ENCODE measurements at regions not wholly inside any gene's neighbourhood (a gene's known extent, or its start where the extent isn't known, plus 50 kb on each side); places are given as distances from the start of the nearest gene placed in this dataset.

- no peaks in the 10 kb centered on the region for H4K20me1 ChIP-seq (replicated peaks in 1 of 2; ENCODE audit: control insufficient read depth in 1 of 2, insufficient read depth in 2 of 2, low read length in 2 of 2)
- no peak overlapping the region for H3K27ac ChIP-seq (ENCODE audit: low read depth, low read length)
- no peak overlapping the region for H3K18ac ChIP-seq (ENCODE audit: extremely low read depth, low read length)
- no peak overlapping the region for H4K8ac ChIP-seq (ENCODE audit: extremely low read depth, insufficient read depth, low read length)
- no peaks in the 10 kb centered on the region for H3K9me3 ChIP-seq (ENCODE audit: insufficient read depth in 2 of 2, low read depth in 1 of 2, low read length in 1 of 2)
- H3K23me2 ChIP-seq (ENCODE audit: low read depth, low read length), result no peaks in the 10 kb centered on the region
- no peak overlapping the region for H3K9ac ChIP-seq (replicated peaks in 1 of 4; ENCODE audit: extremely low read depth in 1 of 4, low read depth in 3 of 4, low read length in 3 of 4)
- H3K4me2 ChIP-seq (ENCODE audit: insufficient read depth in 1 of 2, low read depth in 2 of 2, low read length in 2 of 2), result no peak overlapping the region
- no peak overlapping the region for H2BK5ac ChIP-seq (ENCODE audit: low read depth, low read length)
- H3K27me3 ChIP-seq (replicated peaks in 1 of 4; ENCODE audit: control insufficient read depth in 3 of 4, extremely low read depth in 1 of 4, insufficient read depth in 3 of 4, low read length in 3 of 4), result peaks cover 0 to 4% (median 0%) of the 10 kb centered on the region in 4 experiments; a peak in 1 of 7 replicates
- DNase-seq (ENCODE audit: low read depth in 1 of 2, low spot score in 2 of 2) (no peak), FAIRE-seq (no peak)
- H2AFZ ChIP-seq (ENCODE audit: low read length), result no peak overlapping the region
- H3K14ac ChIP-seq (ENCODE audit: insufficient read length), result no peak overlapping the region
- H2AK5ac ChIP-seq (ENCODE audit: low read depth, low read length), result no peak overlapping the region
- no peak overlapping the region for H4K5ac ChIP-seq (ENCODE audit: insufficient read length, low read depth, low read length)
- H3K36me3 ChIP-seq (ENCODE audit: control insufficient read depth in 2 of 4, insufficient read depth in 4 of 4, low read length in 3 of 4), result no peaks in the 10 kb centered on the region
- no peak overlapping the region for H3K4me3 ChIP-seq (ENCODE audit: extremely low read depth in 1 of 4, insufficient read depth in 2 of 4, low read depth in 3 of 4, low read length in 4 of 4)
- H3K4ac ChIP-seq (replicated peaks; ENCODE audit: insufficient read length, low read depth, low read length), result no peak overlapping the region
- H3K79me2 ChIP-seq (ENCODE audit: control insufficient read depth in 1 of 2, insufficient read depth in 2 of 2, low read length in 2 of 2), result no peaks in the 10 kb centered on the region
- CTCF ChIA-PET (ENCODE audit: partially characterized antibody), result interaction anchor here (1.4 kb wide), 1 partner anchor 75 kb away, joined by 5 read pairs; no protein-coding TSS in a partner anchor
- POLR2A ChIA-PET (ENCODE audit: partially characterized antibody), result no interaction called here
- H3K79me1 ChIP-seq (ENCODE audit: low read depth, low read length), result no peaks in the 10 kb centered on the region
- no peak overlapping the region for H3K23ac ChIP-seq (ENCODE audit: insufficient read length)
- H3K4me1 ChIP-seq (replicated peaks in 1 of 4; ENCODE audit: control insufficient read depth in 3 of 4, insufficient read depth in 4 of 4, low read length in 3 of 4), result 0 out of 7 replicates have a peak, but pooled peaks cover 0 to 5% (median 0%) of the 10 kb centered on the region in 4 experiments
- H2BK20ac ChIP-seq (ENCODE audit: low read length), result no peak overlapping the region
- no peak overlapping the region for H4K91ac ChIP-seq (replicated peaks; ENCODE audit: insufficient read length, low read length)
- H2BK15ac ChIP-seq (ENCODE audit: low read length), result no peak overlapping the region
- no peak overlapping the region for H3K56ac ChIP-seq (replicated peaks; ENCODE audit: insufficient read length, low read depth, low read length)
- 76% methylated on average over 2 of the region's 2 CpGs; no CpG with 5 or more reads in 1 of the 2 experiments for WGBS, 2 experiments (ENCODE audit: extremely low coverage in 1 of 2, insufficient coverage in 1 of 2, insufficient read length in 1 of 2, insufficient replicate concordance in 2 of 2, low coverage in 1 of 2, low lambda C conversion rate in 2 of 2, missing lambda C conversion rate in 1 of 2)
- no peak overlapping the region for H2BK120ac ChIP-seq (replicated peaks; ENCODE audit: low read depth, low read length)
- no peak overlapping the region for H2BK12ac ChIP-seq (ENCODE audit: low read depth, low read length)
- TF ChIP-seq SAP30 (IDR thresholded peaks at IDR 0.05; ENCODE audit: insufficient read depth, insufficient replicate concordance, low read length) (no peak), CHD1 (IDR thresholded peaks at IDR 0.05; ENCODE audit: low read depth, low read length) (no peak), FOSL1 (IDR thresholded peaks at IDR 0.05; ENCODE audit: insufficient read depth, low read depth, low read length) (no peak), HDAC2 (IDR thresholded peaks at IDR 0.05; ENCODE audit: borderline replicate concordance in 1 of 2, low read depth in 2 of 2, low read length in 2 of 2) (no peak), KDM4A (IDR thresholded peaks at IDR 0.05; ENCODE audit: low read depth, low read length, severe bottlenecking) (no peak), EZH2 (IDR thresholded peaks at IDR 0.05; ENCODE audit: low read depth, low read length, severe bottlenecking) (no peak), SIRT6 (IDR thresholded peaks at IDR 0.05; ENCODE audit: low read length) (no peak), BACH1 (IDR thresholded peaks at IDR 0.05; ENCODE audit: low read length) (no peak), CREB1 (IDR thresholded peaks at IDR 0.05) (no peak), ATF2 (IDR thresholded peaks at IDR 0.05; ENCODE audit: low read length) (no peak), TEAD4 (IDR thresholded peaks at IDR 0.05; ENCODE audit: low read depth, low read length) (no peak), HDAC6 (IDR thresholded peaks at IDR 0.05; ENCODE audit: low read depth, low read length) (no peak), SUZ12 (IDR thresholded peaks at IDR 0.05; ENCODE audit: low read length) (no peak)
These were observed 79.2 kb downstream of the RIPK4 start for GRCh38 chr21:41687633-41688032.

Measured in H1 (cell line).